Glutamatergic neuron (in vitro differentiated cells): ENCODE measurements at regions not wholly inside any gene's neighbourhood (a gene's known extent, or its start where the extent isn't known, plus 50 kb on each side); places are given as distances from the start of the nearest gene placed in this dataset.

Experiments used
- DNase-seq: peaks from one replicate; pipeline ENCODE4 v3.0.0; 2022
- H3K27ac Mint-ChIP-seq: one replicate; pipeline ENCODE4 v1.8.0; 2020; ENCODE audit warnings: mild to moderate bottlenecking, mixed read lengths, inconsistent platforms; ENCODE audit not compliant: unreplicated experiment
- H3K27me3 Mint-ChIP-seq: one replicate; pipeline ENCODE4 v1.8.0; 2020; ENCODE audit warnings: mild to moderate bottlenecking, moderate library complexity, mixed read lengths, inconsistent platforms; ENCODE audit not compliant: unreplicated experiment
- H3K36me3 Mint-ChIP-seq: one replicate; pipeline ENCODE4 v1.8.0; 2020; ENCODE audit warnings: mild to moderate bottlenecking, mixed read lengths, inconsistent platforms; ENCODE audit not compliant: unreplicated experiment
- H3K4me1 Mint-ChIP-seq: one replicate; pipeline ENCODE4 v1.8.0; 2020; ENCODE audit warnings: mild to moderate bottlenecking, low read depth, mixed read lengths, inconsistent platforms; ENCODE audit not compliant: unreplicated experiment
- H3K4me3 Mint-ChIP-seq: one replicate; pipeline ENCODE4 v1.8.0; 2020; ENCODE audit warnings: mild to moderate bottlenecking, mixed read lengths, inconsistent platforms; ENCODE audit not compliant: unreplicated experiment
- H3K9me3 Mint-ChIP-seq: one replicate; pipeline ENCODE4 v1.8.0; 2020; ENCODE audit warnings: mild to moderate bottlenecking, moderate library complexity, mixed read lengths, inconsistent platforms; ENCODE audit not compliant: unreplicated experiment
- CTCF ChIP-seq: fragments of 200-600 bp; sonication (generic); IDR thresholded peaks from one replicate; pipeline ENCODE4 v1.5.0; 2021; ENCODE audit not compliant: partially characterized antibody, unreplicated experiment

- DNase-seq = no peak
- Mint-ChIP-seq H3K27ac (no peak overlapping the region), H3K27me3 (peaks cover 3% of the 10 kb centered on the region), H3K4me1 (no peaks in the 10 kb centered on the region), H3K9me3 (no peaks in the 10 kb centered on the region), H3K4me3 (no peak overlapping the region), H3K36me3 (no peaks in the 10 kb centered on the region)
- TF ChIP-seq CTCF = no peak
Measured at GRCh38 chr10:111297351-111297848, 220.6 kb downstream of the ADRA2A start.

- Mint-ChIP-seq H3K27ac (no peak overlapping the region), H3K27me3 (peaks cover 3% of the 10 kb centered on the region), H3K4me3 (no peak overlapping the region), H3K36me3 (no peaks in the 10 kb centered on the region), H3K4me1 (no peaks in the 10 kb centered on the region), H3K9me3 (no peaks in the 10 kb centered on the region)
- no peak for DNase-seq
- TF ChIP-seq CTCF = no peak
Measured at GRCh38 chr10:111298031-111298430, 221.2 kb downstream of the ADRA2A start.

- H3K36me3 Mint-ChIP-seq = no peaks in the 10 kb centered on the region
- no peaks in the 10 kb centered on the region for H3K9me3 Mint-ChIP-seq
- peaks cover 3% of the 10 kb centered on the region for H3K27me3 Mint-ChIP-seq
- H3K27ac Mint-ChIP-seq = no peak overlapping the region
- TF ChIP-seq CTCF = no peak
- DNase-seq = no peak
- no peaks in the 10 kb centered on the region for H3K4me1 Mint-ChIP-seq
- no peak overlapping the region for H3K4me3 Mint-ChIP-seq
Measured at GRCh38 chr10:111299037-111299436, 222.2 kb downstream of the ADRA2A start.

- Mint-ChIP-seq H3K9me3 (no peaks in the 10 kb centered on the region), H3K4me1 (peaks cover 3% of the 10 kb centered on the region)
- TF ChIP-seq CTCF = no peak
Measured at GRCh38 chr10:111303887-111304286, 227.1 kb downstream of the ADRA2A start.

GRCh38 chr10:111316722-111317212 lies 239.9 kb downstream of the ADRA2A start:
- peaks cover 11% of the 10 kb centered on the region for H3K9me3 Mint-ChIP-seq
- no peak overlapping the region for H3K4me3 Mint-ChIP-seq
- H3K27ac Mint-ChIP-seq = peak overlapping the region; percentile 16
- peaks cover 12% of the 10 kb centered on the region for H3K4me1 Mint-ChIP-seq
- peaks cover 7% of the 10 kb centered on the region for H3K36me3 Mint-ChIP-seq
- no peaks in the 10 kb centered on the region for H3K27me3 Mint-ChIP-seq
- DNase-seq = no peak
- no peak for TF ChIP-seq CTCF

More at GRCh38 chr10:111303887-111304286, 227.1 kb downstream of the ADRA2A start:
- Mint-ChIP-seq H3K36me3 (no peaks in the 10 kb centered on the region), H3K4me3 (no peak overlapping the region), H3K27ac (no peak overlapping the region), H3K27me3 (peaks cover 3% of the 10 kb centered on the region)
- no peak for DNase-seq
